Upper lobe of left lung (tissue), 6 donors: ENCODE measurements at regions not wholly inside any gene's neighbourhood (a gene's known extent, or its start where the extent isn't known, plus 50 kb on each side); places are given as distances from the start of the nearest gene placed in this dataset.

Experiments used
- ATAC-seq, 2 donors: fragments of 200-7000 bp; cut with Tn5 transposase; one replicate each; pipeline ENCODE4 v1.9.1; 2022; ENCODE audit warnings: mild to moderate bottlenecking in 2 of 2, moderate library complexity in 2 of 2; ENCODE audit not compliant: low FRiP score in 2 of 2
- DNase-seq, 2 donors: peaks; one replicate each; pipeline ENCODE4 v3.0.0-alpha.2; 2019 to 2020
- H3K27ac ChIP-seq, 4 donors: fragments of 200-600 bp; sonication (generic); one replicate each; pipeline ENCODE4 v1.5.1; 2016 to 2019
- H3K27me3 ChIP-seq, 4 donors: fragments of 200-600 bp; sonication (generic); one replicate each; pipeline ENCODE4 v1.5.1; 2017 to 2019
- H3K36me3 ChIP-seq, 4 donors: fragments of 200-600 bp; sonication (generic); one replicate each; pipeline ENCODE4 v1.5.1; 2016 to 2019
- H3K4me1 ChIP-seq, 4 donors: fragments of 200-600 bp; sonication (generic); one replicate each; pipeline ENCODE4 v1.5.1; 2018 to 2019
- H3K4me3 ChIP-seq, 4 donors: fragments of 200-600 bp; sonication (generic); one replicate each; pipeline ENCODE4 v1.5.1; 2017 to 2019; ENCODE audit warnings: mild to moderate bottlenecking in 2 of 4, moderate library complexity in 1 of 4
- H3K9me3 ChIP-seq, 4 donors: fragments of 200-600 bp; sonication (generic); one replicate each; pipeline ENCODE4 v1.5.1; 2018 to 2019
- CTCF ChIP-seq, 6 experiments: fragments of 450-650 bp in 4 of 6; fragments of 200-600 bp in 2 of 6; sonication (generic) in 2 of 6; IDR thresholded peaks; one replicate each; pipeline ENCODE4 v1.5.1; 2016 to 2019; ENCODE audit warnings: antibody characterized with exemption in 6 of 6
- EP300 ChIP-seq, 4 donors: sonication (generic); formaldehyde crosslinking; IDR thresholded peaks; one replicate each; pipeline ENCODE4 v1.5.1; 2017; ENCODE audit warnings: antibody characterized with exemption in 4 of 4, control low read depth in 2 of 4
- POLR2A ChIP-seq, 4 donors: fragments of 450-650 bp; IDR thresholded peaks; one replicate each; pipeline ENCODE4 v1.5.1; 2016 to 2017; ENCODE audit warnings: antibody characterized with exemption in 4 of 4, mild to moderate bottlenecking in 2 of 4
- POLR2AphosphoS5 ChIP-seq, 2 donors: sonication (generic); formaldehyde crosslinking; IDR thresholded peaks; one replicate each; pipeline ENCODE4 v1.5.1; 2017; ENCODE audit warnings: antibody characterized with exemption in 2 of 2
- WGBS, 2 donors: methylation state at CpG; one replicate each; pipeline ENCODE4 v1.1.5; 2017 to 2018; 5-methylcytosine and 5-hydroxymethylcytosine counted together
- donor health status: DM: no; HTN: no; CAD: no; lungs with moderate emphysema.
- donor health status: DM: no; HTN: yes; CAD: no; lungs with severe emphysema.

GRCh38 chr18:61085036-61085435, 248.2 kb upstream of the CDH20 start:
- H3K9me3 ChIP-seq = no peaks in the 10 kb centered on the region
- H3K4me3 ChIP-seq = no peak overlapping the region
- WGBS, 2 donors = 81 to 90% methylated on average over 3 of the region's 3 CpGs
- no peaks in the 10 kb centered on the region for H3K4me1 ChIP-seq
- ATAC-seq (no peak), DNase-seq (no peak)
- no peaks in the 10 kb centered on the region for H3K36me3 ChIP-seq
- TF ChIP-seq POLR2A (IDR thresholded peaks at IDR 0.05) = no peak
- no peak for TF ChIP-seq POLR2AphosphoS5 (IDR thresholded peaks at IDR 0.05)
- TF ChIP-seq EP300 (IDR thresholded peaks at IDR 0.05) = no peak
- TF ChIP-seq CTCF (IDR thresholded peaks at IDR 0.05) = no peak
- H3K27ac ChIP-seq = no peak overlapping the region
- H3K27me3 ChIP-seq = no peaks in the 10 kb centered on the region

- no peaks in the 10 kb centered on the region for H3K4me1 ChIP-seq
- DNase-seq (no peak), ATAC-seq (no peak)
- no peaks in the 10 kb centered on the region for H3K36me3 ChIP-seq
- no peak overlapping the region for H3K4me3 ChIP-seq
- H3K27ac ChIP-seq = no peak overlapping the region
- H3K9me3 ChIP-seq = no peaks in the 10 kb centered on the region
- no peaks in the 10 kb centered on the region for H3K27me3 ChIP-seq
- TF ChIP-seq POLR2AphosphoS5 (IDR thresholded peaks at IDR 0.05) (no peak), POLR2A (IDR thresholded peaks at IDR 0.05) (no peak)
These were observed 247.5 kb upstream of the CDH20 start for GRCh38 chr18:61085761-61086160.

- no peaks in the 10 kb centered on the region for H3K36me3 ChIP-seq
- H3K9me3 ChIP-seq = no peaks in the 10 kb centered on the region
- no peak for DNase-seq
- 96 to 98% methylated on average over 4 of the region's 4 CpGs for WGBS, 2 donors
- H3K27me3 ChIP-seq = no peaks in the 10 kb centered on the region
- no peak overlapping the region for H3K4me3 ChIP-seq
- TF ChIP-seq CTCF (IDR thresholded peaks at IDR 0.05) (no peak), EP300 (IDR thresholded peaks at IDR 0.05) (no peak), POLR2A (IDR thresholded peaks at IDR 0.05) (no peak), POLR2AphosphoS5 (IDR thresholded peaks at IDR 0.05) (no peak)
- ATAC-seq = no peak
- no peak overlapping the region for H3K27ac ChIP-seq
- no peaks in the 10 kb centered on the region for H3K4me1 ChIP-seq
These were observed 246.6 kb upstream of the CDH20 start for GRCh38 chr18:61086657-61087056.

GRCh38 chr18:61091379-61091778, 241.9 kb upstream of the CDH20 start:
- H3K27ac ChIP-seq = no peak overlapping the region
- H3K9me3 ChIP-seq = no peaks in the 10 kb centered on the region
- DNase-seq = no peak
- no peaks in the 10 kb centered on the region for H3K27me3 ChIP-seq
- no peaks in the 10 kb centered on the region for H3K4me1 ChIP-seq
- no peaks in the 10 kb centered on the region for H3K36me3 ChIP-seq
- ATAC-seq = no peak
- H3K4me3 ChIP-seq = no peak overlapping the region
- 86 to 87% methylated on average over 1 of the region's 1 CpG for WGBS, 2 donors
- TF ChIP-seq EP300 (IDR thresholded peaks at IDR 0.05) (no peak), POLR2AphosphoS5 (IDR thresholded peaks at IDR 0.05) (no peak), POLR2A (IDR thresholded peaks at IDR 0.05) (no peak), CTCF (IDR thresholded peaks at IDR 0.05) (no peak)

- WGBS, 2 donors = 93% methylated on average over 2 of the region's 2 CpGs
These were observed 239.3 kb upstream of the CDH20 start for GRCh38 chr18:61093965-61094364.

More at GRCh38 chr18:61093965-61094364, 239.3 kb upstream of the CDH20 start:
- ATAC-seq = no peak
- DNase-seq = no peak
- H3K9me3 ChIP-seq = no peaks in the 10 kb centered on the region
- H3K4me1 ChIP-seq = no peaks in the 10 kb centered on the region
- H3K36me3 ChIP-seq = no peaks in the 10 kb centered on the region
- no peak overlapping the region for H3K4me3 ChIP-seq
- H3K27ac ChIP-seq = no peak overlapping the region
- no peak for TF ChIP-seq CTCF (IDR thresholded peaks at IDR 0.05)
- no peak for TF ChIP-seq POLR2A (IDR thresholded peaks at IDR 0.05)
- no peak for TF ChIP-seq EP300 (IDR thresholded peaks at IDR 0.05)
- TF ChIP-seq POLR2AphosphoS5 (IDR thresholded peaks at IDR 0.05) = no peak
- H3K27me3 ChIP-seq = no peaks in the 10 kb centered on the region
